NCI-H524 (cell line): ENCODE measurements at regions not wholly inside any gene's neighbourhood (a gene's known extent, or its start where the extent isn't known, plus 50 kb on each side); places are given as distances from the start of the nearest gene placed in this dataset.

Experiments
- DNase-seq, 2 experiments: peaks; one replicate each; lab custom pipeline; 2025; lab: John Stamatoyannopoulos, UW

GRCh38 chrX:22395372-22395771, 122.7 kb downstream of the CBLL2 start:
- no peak for DNase-seq

- no peak for DNase-seq
These were observed 123.7 kb downstream of the CBLL2 start for GRCh38 chrX:22396408-22396807.

- DNase-seq: no peak
These were observed 124.9 kb downstream of the CBLL2 start for GRCh38 chrX:22397566-22397965.

GRCh38 chrX:22399437-22400192, 126.9 kb downstream of the CBLL2 start:
- no peak for DNase-seq

GRCh38 chrX:22404297-22404696, 131.6 kb downstream of the CBLL2 start:
- DNase-seq: no peak

GRCh38 chrX:22406201-22406737, 133.6 kb downstream of the CBLL2 start:
- no peak for DNase-seq

GRCh38 chrX:22409418-22409817, 136.7 kb downstream of the CBLL2 start:
- no peak for DNase-seq

- DNase-seq: no peak
These were observed 151.6 kb downstream of the CBLL2 start for GRCh38 chrX:22424122-22424915.

- DNase-seq: no peak
These were observed 152.2 kb downstream of the CBLL2 start for GRCh38 chrX:22424919-22425318.

- DNase-seq: no peak
These were observed 157.0 kb downstream of the CBLL2 start for GRCh38 chrX:22429704-22430103.

GRCh38 chrX:22430701-22431100, 158.0 kb downstream of the CBLL2 start:
- no peak for DNase-seq

- no peak for DNase-seq
These were observed 160.8 kb downstream of the CBLL2 start for GRCh38 chrX:22433292-22434070.

GRCh38 chrX:22445880-22446279, 173.2 kb downstream of the CBLL2 start:
- peak in 1 of 2 experiments; percentile 0 for DNase-seq

GRCh38 chrX:22462959-22463358, 190.2 kb downstream of the CBLL2 start:
- DNase-seq: no peak

GRCh38 chrX:22467571-22467970, 194.9 kb downstream of the CBLL2 start:
- no peak for DNase-seq

GRCh38 chrX:22481436-22481835, 208.7 kb downstream of the CBLL2 start:
- DNase-seq: no peak

GRCh38 chrX:22486296-22486695, 213.6 kb downstream of the CBLL2 start:
- DNase-seq: no peak

- DNase-seq: peak; percentile 51 to 73
These were observed 244.2 kb downstream of the CBLL2 start for GRCh38 chrX:22516893-22517292.

GRCh38 chrX:22520128-22520828, 247.6 kb downstream of the CBLL2 start:
- no peak for DNase-seq

GRCh38 chrX:22526339-22526738, 253.6 kb downstream of the CBLL2 start:
- no peak for DNase-seq

GRCh38 chrX:22527302-22527701, 254.6 kb downstream of the CBLL2 start:
- DNase-seq: no peak

GRCh38 chrX:22533898-22534297, 261.2 kb downstream of the CBLL2 start:
- DNase-seq: peak in 1 of 2 experiments; percentile 1
